ENCODE measurements at regions not wholly inside any gene's neighbourhood (a gene's known extent, or its start where the extent isn't known, plus 50 kb on each side); places are given as distances from the start of the nearest gene placed in this dataset.

DNA sequence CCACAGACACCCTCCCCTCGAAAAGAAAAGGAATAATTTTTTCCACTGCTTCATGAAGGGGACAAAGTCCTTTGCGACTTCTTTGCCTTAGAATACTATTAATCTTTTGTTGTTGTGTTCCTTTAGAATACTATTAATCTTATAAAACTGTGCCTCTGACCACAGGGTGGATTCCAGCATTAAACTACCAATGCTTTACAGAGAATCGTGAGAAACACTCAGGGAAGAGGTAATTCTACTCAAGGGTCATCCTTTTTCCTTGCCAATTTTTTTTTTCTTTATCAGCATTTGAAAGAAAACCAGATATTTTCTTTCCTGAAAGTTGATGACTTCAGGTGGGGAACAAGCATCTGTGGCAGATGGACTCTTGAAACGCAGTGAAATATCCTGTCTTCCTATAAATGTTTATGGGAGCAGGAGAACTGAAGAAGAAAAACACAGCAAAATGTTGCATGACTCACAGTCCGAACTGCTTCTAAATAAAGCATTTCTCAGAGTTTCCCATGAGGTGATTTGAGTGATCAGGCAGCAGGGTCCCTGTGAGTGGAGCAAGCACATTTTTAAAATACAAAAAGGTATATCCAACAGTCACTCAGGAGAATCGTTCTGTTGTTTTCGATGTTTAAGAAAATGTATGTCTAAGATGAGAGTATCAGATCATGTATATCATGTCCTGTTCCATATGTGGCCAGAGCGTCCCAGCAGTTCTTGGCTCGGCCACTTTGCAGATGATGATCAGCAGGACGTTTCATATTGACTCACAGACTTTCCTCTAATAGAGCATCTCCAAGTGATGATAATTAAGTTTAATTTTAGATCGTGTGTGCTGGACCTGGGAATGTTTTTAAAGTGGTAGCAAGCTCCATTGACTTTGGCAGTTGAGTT is 154.2 kb upstream of the RUNX1 start:
- TF ChIP-seq RARB (CRISPR knock-in tag; IDR thresholded peaks at IDR 0.05), result no peak
- no peak for TF ChIP-seq PATZ1 (CRISPR knock-in tag; IDR thresholded peaks at IDR 0.05; ENCODE audit: borderline replicate concordance)
- no peak for TF ChIP-seq OSR1 (CRISPR knock-in tag; IDR thresholded peaks at IDR 0.05)
- TF ChIP-seq BACH2 (CRISPR knock-in tag; IDR thresholded peaks at IDR 0.05; ENCODE audit: borderline replicate concordance), result no peak
- TF ChIP-seq ZNF8 (CRISPR knock-in tag; IDR thresholded peaks at IDR 0.05), result no peak
- no peak for TF ChIP-seq ARNTL (CRISPR knock-in tag; IDR thresholded peaks at IDR 0.05; ENCODE audit: borderline replicate concordance, low read depth)

DNA sequence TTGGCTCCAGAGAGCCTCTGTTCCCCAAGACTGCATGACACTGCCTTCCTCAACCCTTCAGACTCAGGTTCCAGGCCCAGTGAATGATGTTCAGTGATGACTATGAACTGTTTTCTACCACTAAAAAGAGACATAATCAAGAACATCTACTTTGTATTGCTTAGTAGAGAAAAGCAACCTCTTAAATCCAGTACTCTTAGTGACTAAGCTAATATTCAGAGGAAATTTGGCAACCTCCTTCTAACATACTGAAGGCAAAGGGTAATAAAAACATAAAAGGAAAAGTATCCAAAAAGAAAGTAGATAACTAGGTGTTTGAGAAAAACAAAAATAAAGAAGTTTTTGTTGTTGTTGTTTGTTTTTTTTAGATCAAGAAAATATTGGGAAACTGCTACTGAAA is 153.3 kb upstream of the RUNX1 start:
- ATAC-seq, result no peak
- no peak for TF ChIP-seq TCF4 (CRISPR knock-in tag; IDR thresholded peaks at IDR 0.05; ENCODE audit: borderline replicate concordance)
- no peak for TF ChIP-seq ESRRG (CRISPR knock-in tag; IDR thresholded peaks at IDR 0.05)

More for the DNA sequence above, 154.2 kb upstream of the RUNX1 start:
- peak; percentile 82 for ATAC-seq

DNA sequence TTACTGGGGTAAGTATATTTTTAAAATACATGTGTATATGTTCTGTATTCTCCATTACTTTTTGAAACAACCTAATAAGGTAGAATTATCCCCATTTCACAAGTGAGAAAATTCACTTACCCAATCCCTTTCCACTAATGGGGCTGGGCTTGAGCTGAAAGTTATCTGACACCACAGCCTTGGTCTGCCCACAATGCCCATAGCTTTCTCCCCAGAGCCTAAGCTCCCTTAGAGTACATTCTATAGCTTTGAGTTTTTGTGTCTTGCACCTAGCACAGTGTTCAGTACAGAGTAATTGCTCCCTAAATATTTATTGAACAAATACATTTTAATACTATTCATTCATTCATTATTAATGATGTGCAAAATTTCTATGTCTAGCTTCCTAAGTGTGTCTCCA is 152.7 kb upstream of the RUNX1 start:
- no peak for ATAC-seq
- TF ChIP-seq GLIS3 (CRISPR knock-in tag; IDR thresholded peaks at IDR 0.05) (no peak), RARB (CRISPR knock-in tag; IDR thresholded peaks at IDR 0.05) (no peak), ZNF565 (CRISPR knock-in tag; conservative IDR thresholded peaks at IDR 0.05; ENCODE audit: low read depth) (no peak)
- TF ChIP-seq, protein P1, sequence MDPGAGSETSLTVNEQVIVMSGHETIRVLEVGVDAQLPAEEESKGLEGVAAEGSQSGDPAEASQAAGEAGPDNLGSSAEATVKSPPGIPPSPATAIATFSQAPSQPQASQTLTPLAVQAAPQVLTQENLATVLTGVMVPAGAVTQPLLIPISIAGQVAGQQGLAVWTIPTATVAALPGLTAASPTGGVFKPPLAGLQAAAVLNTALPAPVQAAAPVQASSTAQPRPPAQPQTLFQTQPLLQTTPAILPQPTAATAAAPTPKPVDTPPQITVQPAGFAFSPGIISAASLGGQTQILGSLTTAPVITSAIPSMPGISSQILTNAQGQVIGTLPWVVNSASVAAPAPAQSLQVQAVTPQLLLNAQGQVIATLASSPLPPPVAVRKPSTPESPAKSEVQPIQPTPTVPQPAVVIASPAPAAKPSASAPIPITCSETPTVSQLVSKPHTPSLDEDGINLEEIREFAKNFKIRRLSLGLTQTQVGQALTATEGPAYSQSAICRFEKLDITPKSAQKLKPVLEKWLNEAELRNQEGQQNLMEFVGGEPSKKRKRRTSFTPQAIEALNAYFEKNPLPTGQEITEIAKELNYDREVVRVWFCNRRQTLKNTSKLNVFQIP (CRISPR knock-in tag; IDR thresholded peaks at IDR 0.05; ENCODE audit: borderline replicate concordance, low read depth), result no peak

- no peak for TF ChIP-seq ZNF8 (CRISPR knock-in tag; IDR thresholded peaks at IDR 0.05)
- TF ChIP-seq CREB5 (CRISPR knock-in tag; IDR thresholded peaks at IDR 0.05; ENCODE audit: low read depth), result no peak
- no peak for TF ChIP-seq BACH2 (CRISPR knock-in tag; IDR thresholded peaks at IDR 0.05; ENCODE audit: borderline replicate concordance)
- TF ChIP-seq ISL1 (CRISPR knock-in tag; IDR thresholded peaks at IDR 0.05), result no peak
- no peak for ATAC-seq
Observed at GRCh38 chr21:35201288-35201687, 152.2 kb upstream of the RUNX1 start.

DNA sequence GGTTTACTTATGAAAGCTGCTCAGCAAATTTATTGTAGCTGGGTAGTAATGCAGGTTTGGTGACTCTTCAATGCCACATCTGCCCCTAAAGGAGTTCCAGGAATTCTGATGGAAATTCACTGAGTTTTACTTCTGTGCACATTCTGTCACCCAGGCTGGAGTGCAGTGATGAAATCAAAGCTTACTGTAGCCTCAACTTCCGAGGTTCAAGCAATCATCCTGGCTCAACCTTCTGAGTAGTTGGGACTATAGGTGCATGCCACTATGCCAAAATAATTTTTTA is 150.6 kb upstream of the RUNX1 start:
- no peak for ATAC-seq
- TF ChIP-seq ARNTL (CRISPR knock-in tag; IDR thresholded peaks at IDR 0.05; ENCODE audit: borderline replicate concordance, low read depth) (no peak), TCF4 (CRISPR knock-in tag; IDR thresholded peaks at IDR 0.05; ENCODE audit: borderline replicate concordance) (no peak), CREB5 (CRISPR knock-in tag; IDR thresholded peaks at IDR 0.05; ENCODE audit: low read depth) (no peak), ZNF565 (CRISPR knock-in tag; conservative IDR thresholded peaks at IDR 0.05; ENCODE audit: low read depth) (no peak), SNAI2 (CRISPR knock-in tag; IDR thresholded peaks at IDR 0.05) (no peak), CSRNP3 (CRISPR knock-in tag; IDR thresholded peaks at IDR 0.05) (no peak), RARB (CRISPR knock-in tag; IDR thresholded peaks at IDR 0.05) (no peak), ESRRG (CRISPR knock-in tag; IDR thresholded peaks at IDR 0.05) (no peak), ZNF70 (CRISPR knock-in tag; IDR thresholded peaks at IDR 0.05) (no peak), ZNF8 (CRISPR knock-in tag; IDR thresholded peaks at IDR 0.05) (no peak), BACH2 (CRISPR knock-in tag; IDR thresholded peaks at IDR 0.05; ENCODE audit: borderline replicate concordance) (no peak), PPARA (CRISPR knock-in tag; IDR thresholded peaks at IDR 0.05; ENCODE audit: borderline replicate concordance) (no peak), ISL1 (CRISPR knock-in tag; IDR thresholded peaks at IDR 0.05) (no peak), OSR1 (CRISPR knock-in tag; IDR thresholded peaks at IDR 0.05) (no peak), ZC3H10 (CRISPR knock-in tag; IDR thresholded peaks at IDR 0.05) (no peak), ZFP30 (CRISPR knock-in tag; IDR thresholded peaks at IDR 0.05) (no peak)
- TF ChIP-seq, protein P2, sequence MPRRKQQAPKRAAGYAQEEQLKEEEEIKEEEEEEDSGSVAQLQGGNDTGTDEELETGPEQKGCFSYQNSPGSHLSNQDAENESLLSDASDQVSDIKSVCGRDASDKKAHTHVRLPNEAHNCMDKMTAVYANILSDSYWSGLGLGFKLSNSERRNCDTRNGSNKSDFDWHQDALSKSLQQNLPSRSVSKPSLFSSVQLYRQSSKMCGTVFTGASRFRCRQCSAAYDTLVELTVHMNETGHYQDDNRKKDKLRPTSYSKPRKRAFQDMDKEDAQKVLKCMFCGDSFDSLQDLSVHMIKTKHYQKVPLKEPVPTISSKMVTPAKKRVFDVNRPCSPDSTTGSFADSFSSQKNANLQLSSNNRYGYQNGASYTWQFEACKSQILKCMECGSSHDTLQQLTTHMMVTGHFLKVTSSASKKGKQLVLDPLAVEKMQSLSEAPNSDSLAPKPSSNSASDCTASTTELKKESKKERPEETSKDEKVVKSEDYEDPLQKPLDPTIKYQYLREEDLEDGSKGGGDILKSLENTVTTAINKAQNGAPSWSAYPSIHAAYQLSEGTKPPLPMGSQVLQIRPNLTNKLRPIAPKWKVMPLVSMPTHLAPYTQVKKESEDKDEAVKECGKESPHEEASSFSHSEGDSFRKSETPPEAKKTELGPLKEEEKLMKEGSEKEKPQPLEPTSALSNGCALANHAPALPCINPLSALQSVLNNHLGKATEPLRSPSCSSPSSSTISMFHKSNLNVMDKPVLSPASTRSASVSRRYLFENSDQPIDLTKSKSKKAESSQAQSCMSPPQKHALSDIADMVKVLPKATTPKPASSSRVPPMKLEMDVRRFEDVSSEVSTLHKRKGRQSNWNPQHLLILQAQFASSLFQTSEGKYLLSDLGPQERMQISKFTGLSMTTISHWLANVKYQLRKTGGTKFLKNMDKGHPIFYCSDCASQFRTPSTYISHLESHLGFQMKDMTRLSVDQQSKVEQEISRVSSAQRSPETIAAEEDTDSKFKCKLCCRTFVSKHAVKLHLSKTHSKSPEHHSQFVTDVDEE (CRISPR knock-in tag; IDR thresholded peaks at IDR 0.05), result no peak
- TF ChIP-seq, protein P1 (CRISPR knock-in tag; IDR thresholded peaks at IDR 0.05; ENCODE audit: borderline replicate concordance, low read depth), result no peak

Data from SK-N-SH treated with all-trans-retinoic acid at 6 μM for 48 hours (cell line).